ENCODE measurements at regions not wholly inside any gene's neighbourhood (a gene's known extent, or its start where the extent isn't known, plus 50 kb on each side); places are given as distances from the start of the nearest gene placed in this dataset.

DNA sequence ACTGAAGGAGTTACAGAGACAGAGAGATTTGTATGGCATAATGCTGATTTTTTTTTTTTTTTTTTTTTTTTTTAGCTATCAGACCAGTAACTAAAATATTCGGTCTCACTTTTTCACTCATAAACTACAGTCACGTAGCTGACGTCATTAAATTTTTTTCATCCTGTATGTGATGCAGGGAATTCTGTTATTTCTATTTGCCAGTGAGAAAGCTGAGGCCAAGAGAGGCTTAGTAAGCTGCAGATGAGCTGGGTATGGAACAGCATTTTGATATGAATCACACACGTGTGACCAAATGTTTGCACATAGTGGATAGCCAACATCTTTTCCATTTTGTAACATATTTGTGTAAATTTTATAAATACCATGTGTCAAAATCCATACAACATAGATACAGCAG is 79.1 kb upstream of the EPB41L3 start:
- WGBS, result 96% methylated on average over 4 of the region's 4 CpGs
- H3K36me3 ChIP-seq (ENCODE audit: control insufficient read depth in 2 of 2, insufficient read depth in 2 of 2, low read length in 1 of 2), result no peaks in the 10 kb centered on the region
- no peak overlapping the region for H3K4me3 ChIP-seq (ENCODE audit: low read length in 2 of 2)
- peaks cover 11 to 23% of the 10 kb centered on the region in 2 donors for H3K27me3 ChIP-seq (ENCODE audit: control insufficient read depth in 2 of 2, insufficient read depth in 1 of 2, low read length in 1 of 2)
- no peaks in the 10 kb centered on the region for H3K4me1 ChIP-seq (ENCODE audit: control insufficient read depth in 2 of 2, insufficient read depth in 2 of 2, low read length in 2 of 2)
- no peak for DNase-seq (ENCODE audit: low read depth in 6 of 9, low spot score in 9 of 9)
- H3K27ac ChIP-seq (ENCODE audit: low read depth in 1 of 2, low read length in 1 of 2), result no peak overlapping the region
- no peaks in the 10 kb centered on the region for H3K9me3 ChIP-seq (ENCODE audit: control insufficient read depth in 2 of 2, insufficient read depth in 1 of 2, low read length in 1 of 2)

DNA sequence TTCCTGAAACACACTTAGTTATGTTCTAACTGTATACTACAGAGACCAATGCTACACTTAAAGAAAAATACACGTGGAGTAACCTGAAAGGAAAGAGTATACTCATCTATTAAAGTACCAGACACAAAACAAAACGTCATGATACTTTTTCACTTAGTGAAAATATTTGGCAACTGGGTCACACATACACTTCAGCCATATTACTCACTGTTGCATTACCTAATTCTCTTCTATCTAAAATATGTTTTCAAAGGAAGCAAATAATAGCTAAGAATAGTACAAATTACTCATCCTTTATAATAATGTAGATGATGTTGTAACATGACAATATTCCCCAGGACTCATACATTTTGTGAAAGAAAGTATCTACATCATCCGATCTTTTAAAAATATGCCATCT is 76.5 kb upstream of the EPB41L3 start:
- Histone ChIP-seq H3K27ac (ENCODE audit: low read depth in 1 of 2, low read length in 1 of 2) (no peak overlapping the region), H3K9me3 (ENCODE audit: control insufficient read depth in 2 of 2, insufficient read depth in 1 of 2, low read length in 1 of 2) (no peaks in the 10 kb centered on the region), H3K4me1 (ENCODE audit: control insufficient read depth in 2 of 2, insufficient read depth in 2 of 2, low read length in 2 of 2) (no peaks in the 10 kb centered on the region), H3K4me3 (ENCODE audit: low read length in 2 of 2) (no peak overlapping the region), H3K27me3 (ENCODE audit: control insufficient read depth in 2 of 2, insufficient read depth in 1 of 2, low read length in 1 of 2) (peaks cover 0 to 4% of the 10 kb centered on the region in 2 donors), H3K36me3 (ENCODE audit: control insufficient read depth in 2 of 2, insufficient read depth in 2 of 2, low read length in 1 of 2) (no peaks in the 10 kb centered on the region)
- DNase-seq (ENCODE audit: low read depth in 6 of 9, low spot score in 9 of 9), result no peak
- WGBS, result 83% methylated on average over 3 of the region's 3 CpGs

DNA sequence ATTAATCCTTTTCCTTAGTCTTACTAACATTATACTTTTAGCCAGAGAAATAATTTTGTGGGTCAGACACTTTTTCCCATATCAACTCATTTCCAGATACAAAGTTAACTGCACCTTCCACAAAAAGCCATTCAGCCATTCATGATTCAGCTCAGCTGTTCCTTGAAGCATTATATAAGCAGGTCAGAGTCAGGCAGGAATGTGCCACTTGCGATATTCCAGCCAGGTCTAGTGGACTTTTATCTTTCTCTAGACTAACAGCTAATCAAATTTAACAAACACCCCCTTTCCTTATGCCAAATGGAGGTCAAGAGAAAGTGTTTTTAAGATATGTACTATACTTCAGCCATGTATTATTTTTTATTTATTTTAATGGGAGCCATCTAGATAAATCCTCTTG is 75.6 kb upstream of the EPB41L3 start:
- Histone ChIP-seq H3K4me3 (ENCODE audit: low read length in 2 of 2) (no peak overlapping the region), H3K4me1 (ENCODE audit: control insufficient read depth in 2 of 2, insufficient read depth in 2 of 2, low read length in 2 of 2) (no peaks in the 10 kb centered on the region), H3K9me3 (ENCODE audit: control insufficient read depth in 2 of 2, insufficient read depth in 1 of 2, low read length in 1 of 2) (no peaks in the 10 kb centered on the region), H3K27ac (ENCODE audit: low read depth in 1 of 2, low read length in 1 of 2) (no peak overlapping the region), H3K27me3 (ENCODE audit: control insufficient read depth in 2 of 2, insufficient read depth in 1 of 2, low read length in 1 of 2) (no peaks in the 10 kb centered on the region), H3K36me3 (ENCODE audit: control insufficient read depth in 2 of 2, insufficient read depth in 2 of 2, low read length in 1 of 2) (no peaks in the 10 kb centered on the region)
- 83% methylated on average over 1 of the region's 1 CpG for WGBS
- DNase-seq (ENCODE audit: low read depth in 6 of 9, low spot score in 9 of 9), result no peak

DNA sequence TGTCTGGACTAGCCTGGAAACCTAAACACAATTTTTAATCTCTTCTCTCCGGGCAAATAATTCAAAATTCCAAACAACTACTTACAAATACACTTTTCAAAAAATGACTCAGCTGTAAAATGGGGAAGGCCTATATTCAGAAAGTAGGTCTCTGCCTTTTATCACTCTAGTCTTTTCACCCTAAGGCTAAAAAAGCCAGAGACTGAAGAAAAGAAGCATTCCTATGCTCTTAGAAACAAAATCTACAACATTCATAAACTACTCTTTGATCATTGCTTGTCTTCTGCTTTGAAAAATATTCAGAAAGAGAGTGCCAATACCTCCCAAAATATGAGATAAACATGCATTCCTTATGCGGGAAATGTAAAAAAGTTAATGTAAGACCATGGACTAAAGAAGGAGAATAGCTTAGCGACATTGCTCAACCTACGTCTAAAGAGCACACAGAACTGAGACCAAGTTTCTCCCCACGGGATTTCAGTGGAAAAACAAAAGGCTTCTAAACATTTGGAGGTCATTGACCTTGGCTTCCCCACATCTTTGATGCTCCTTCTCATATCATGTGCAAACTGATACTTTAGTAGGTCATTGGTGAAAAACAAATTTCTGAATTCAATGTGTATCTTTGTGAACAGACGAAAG is 74.4 kb upstream of the EPB41L3 start:
- H3K27me3 ChIP-seq (ENCODE audit: control insufficient read depth in 2 of 2, insufficient read depth in 1 of 2, low read length in 1 of 2), result no peaks in the 10 kb centered on the region
- H3K36me3 ChIP-seq (ENCODE audit: control insufficient read depth in 2 of 2, insufficient read depth in 2 of 2, low read length in 1 of 2), result no peaks in the 10 kb centered on the region
- WGBS, result 92% methylated on average over 6 of the region's 6 CpGs
- no peaks in the 10 kb centered on the region for H3K4me1 ChIP-seq (ENCODE audit: control insufficient read depth in 2 of 2, insufficient read depth in 2 of 2, low read length in 2 of 2)
- DNase-seq (ENCODE audit: low read depth in 6 of 9, low spot score in 9 of 9), result no peak
- H3K27ac ChIP-seq (ENCODE audit: low read depth in 1 of 2, low read length in 1 of 2), result no peak overlapping the region
- H3K9me3 ChIP-seq (ENCODE audit: control insufficient read depth in 2 of 2, insufficient read depth in 1 of 2, low read length in 1 of 2), result no peaks in the 10 kb centered on the region
- no peak overlapping the region for H3K4me3 ChIP-seq (ENCODE audit: low read length in 2 of 2)

DNA sequence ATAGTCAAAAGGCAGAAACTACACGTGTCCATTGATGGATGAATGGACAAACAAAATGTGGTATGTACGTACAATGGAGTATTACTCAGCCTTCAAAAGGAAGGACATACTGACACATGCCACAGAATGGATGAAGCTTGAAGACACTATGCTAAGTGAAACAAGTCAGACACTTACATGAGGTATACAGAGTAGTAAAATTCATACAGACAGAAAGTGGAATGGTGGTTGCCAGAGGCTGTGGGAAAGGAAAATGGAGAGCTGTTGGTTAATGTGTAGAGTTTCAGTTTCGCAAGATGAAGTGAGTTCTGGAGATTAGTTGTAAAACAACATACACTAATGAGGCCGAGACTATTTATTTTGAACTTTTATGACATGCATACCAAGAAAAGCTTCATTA is 67.4 kb upstream of the EPB41L3 start:
- WGBS, result 88% methylated on average over 4 of the region's 4 CpGs
- no peak for DNase-seq (ENCODE audit: low read depth in 6 of 9, low spot score in 9 of 9)
- Histone ChIP-seq H3K4me1 (ENCODE audit: control insufficient read depth in 2 of 2, insufficient read depth in 2 of 2, low read length in 2 of 2) (no peaks in the 10 kb centered on the region), H3K36me3 (ENCODE audit: control insufficient read depth in 2 of 2, insufficient read depth in 2 of 2, low read length in 1 of 2) (no peaks in the 10 kb centered on the region), H3K27ac (ENCODE audit: low read depth in 1 of 2, low read length in 1 of 2) (no peak overlapping the region), H3K27me3 (ENCODE audit: control insufficient read depth in 2 of 2, insufficient read depth in 1 of 2, low read length in 1 of 2) (no peaks in the 10 kb centered on the region), H3K4me3 (ENCODE audit: low read length in 2 of 2) (no peak overlapping the region), H3K9me3 (ENCODE audit: control insufficient read depth in 2 of 2, insufficient read depth in 1 of 2, low read length in 1 of 2) (no peaks in the 10 kb centered on the region)

DNA sequence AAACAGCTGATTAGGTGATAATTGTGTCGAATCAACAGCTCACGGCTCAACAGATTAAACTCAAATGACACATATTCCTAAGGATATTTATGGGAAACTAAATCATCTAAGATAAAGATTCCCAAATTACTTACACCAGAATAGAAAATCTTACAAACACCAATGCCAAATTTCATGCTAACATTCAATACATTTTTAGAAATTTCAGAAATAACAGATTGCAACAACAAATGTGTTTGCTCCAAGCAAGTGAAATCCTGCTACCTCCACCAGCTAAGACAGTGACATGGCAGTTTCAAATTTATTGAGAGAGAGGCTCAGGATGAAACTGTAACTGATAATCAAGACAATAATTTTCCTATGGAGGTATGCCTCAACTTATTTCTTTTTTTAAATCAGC is 65.0 kb upstream of the EPB41L3 start:
- Histone ChIP-seq H3K27me3 (ENCODE audit: control insufficient read depth in 2 of 2, insufficient read depth in 1 of 2, low read length in 1 of 2) (no peaks in the 10 kb centered on the region), H3K4me3 (ENCODE audit: low read length in 2 of 2) (no peak overlapping the region), H3K36me3 (ENCODE audit: control insufficient read depth in 2 of 2, insufficient read depth in 2 of 2, low read length in 1 of 2) (no peaks in the 10 kb centered on the region), H3K27ac (ENCODE audit: low read depth in 1 of 2, low read length in 1 of 2) (no peak overlapping the region), H3K4me1 (ENCODE audit: control insufficient read depth in 2 of 2, insufficient read depth in 2 of 2, low read length in 2 of 2) (no peaks in the 10 kb centered on the region), H3K9me3 (ENCODE audit: control insufficient read depth in 2 of 2, insufficient read depth in 1 of 2, low read length in 1 of 2) (no peaks in the 10 kb centered on the region)
- DNase-seq (ENCODE audit: low read depth in 6 of 9, low spot score in 9 of 9), result no peak
- WGBS, result 94% methylated on average over 2 of the region's 2 CpGs

DNA sequence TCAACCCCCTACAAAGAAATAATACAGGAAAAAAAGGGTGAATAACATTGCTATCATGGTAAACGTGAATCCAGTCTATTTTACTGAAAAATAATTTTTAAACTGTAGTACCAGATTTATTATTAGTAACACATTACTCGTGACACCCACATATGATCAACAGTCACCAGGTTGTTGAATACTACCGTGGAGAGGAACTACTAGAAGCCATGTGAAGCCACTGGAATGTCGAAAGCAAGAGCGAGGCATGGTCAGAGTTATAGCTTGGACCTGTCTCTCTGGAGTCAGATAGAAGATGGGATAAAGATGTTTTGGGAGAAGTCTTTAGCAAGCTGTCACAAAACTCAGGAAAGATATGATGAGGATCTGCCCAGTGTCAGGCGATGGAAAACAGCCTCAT is 63.2 kb upstream of the EPB41L3 start:
- Histone ChIP-seq H3K36me3 (ENCODE audit: control insufficient read depth in 2 of 2, insufficient read depth in 2 of 2, low read length in 1 of 2) (no peaks in the 10 kb centered on the region), H3K4me3 (ENCODE audit: low read length in 2 of 2) (no peak overlapping the region), H3K9me3 (ENCODE audit: control insufficient read depth in 2 of 2, insufficient read depth in 1 of 2, low read length in 1 of 2) (no peaks in the 10 kb centered on the region), H3K27ac (ENCODE audit: low read depth in 1 of 2, low read length in 1 of 2) (no peak overlapping the region), H3K4me1 (ENCODE audit: control insufficient read depth in 2 of 2, insufficient read depth in 2 of 2, low read length in 2 of 2) (no peaks in the 10 kb centered on the region), H3K27me3 (ENCODE audit: control insufficient read depth in 2 of 2, insufficient read depth in 1 of 2, low read length in 1 of 2) (no peaks in the 10 kb centered on the region)
- WGBS, result 89% methylated on average over 6 of the region's 6 CpGs
- no peak for DNase-seq (ENCODE audit: low read depth in 6 of 9, low spot score in 9 of 9)

DNA sequence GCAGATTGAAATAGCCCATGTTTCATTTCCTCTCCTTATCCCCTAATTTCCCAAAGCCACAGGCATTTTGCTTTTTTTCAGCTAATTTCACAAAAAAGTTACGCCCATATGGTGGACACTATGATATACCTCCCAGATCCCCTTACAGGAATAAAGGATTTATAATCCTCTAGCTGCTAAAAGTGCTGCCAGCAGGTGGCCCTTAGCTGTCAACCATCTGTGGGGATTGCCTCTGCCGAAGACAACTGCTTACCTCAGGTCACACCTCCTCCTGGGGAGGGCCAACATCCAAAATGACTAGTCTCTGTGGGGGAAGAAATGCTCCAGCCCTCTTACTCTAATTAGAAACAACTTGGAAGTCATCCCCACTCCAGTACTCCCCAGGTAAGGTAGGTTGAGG is 61.0 kb upstream of the EPB41L3 start:
- Histone ChIP-seq H3K36me3 (ENCODE audit: control insufficient read depth in 2 of 2, insufficient read depth in 2 of 2, low read length in 1 of 2) (no peaks in the 10 kb centered on the region), H3K9me3 (ENCODE audit: control insufficient read depth in 2 of 2, insufficient read depth in 1 of 2, low read length in 1 of 2) (no peaks in the 10 kb centered on the region), H3K27ac (ENCODE audit: low read depth in 1 of 2, low read length in 1 of 2) (no peak overlapping the region), H3K4me1 (ENCODE audit: control insufficient read depth in 2 of 2, insufficient read depth in 2 of 2, low read length in 2 of 2) (no peaks in the 10 kb centered on the region), H3K4me3 (ENCODE audit: low read length in 2 of 2) (no peak overlapping the region), H3K27me3 (ENCODE audit: control insufficient read depth in 2 of 2, insufficient read depth in 1 of 2, low read length in 1 of 2) (no peaks in the 10 kb centered on the region)
- DNase-seq (ENCODE audit: low read depth in 6 of 9, low spot score in 9 of 9), result no peak
- 76% methylated on average over 2 of the region's 2 CpGs for WGBS

DNA sequence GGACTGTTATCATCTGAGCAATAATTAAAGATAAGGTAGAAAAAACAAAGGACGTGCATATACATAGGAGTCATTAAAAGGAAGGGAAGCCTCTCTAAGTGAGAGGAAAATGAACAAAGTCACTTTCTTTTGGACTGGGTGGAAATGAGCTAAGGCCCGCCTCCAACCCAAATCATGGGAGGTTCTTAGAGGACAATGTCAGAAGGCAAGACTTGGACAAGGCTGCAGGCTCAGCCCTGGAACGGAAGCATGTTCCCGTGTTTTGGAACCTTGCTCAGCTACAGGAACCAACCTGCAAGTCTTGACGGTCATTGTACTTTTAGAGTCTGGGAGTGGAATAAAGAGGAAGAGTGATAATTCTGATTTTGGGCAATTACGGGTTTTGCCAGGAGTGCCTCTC is 59.4 kb upstream of the EPB41L3 start:
- Histone ChIP-seq H3K36me3 (ENCODE audit: control insufficient read depth in 2 of 2, insufficient read depth in 2 of 2, low read length in 1 of 2) (no peaks in the 10 kb centered on the region), H3K9me3 (ENCODE audit: control insufficient read depth in 2 of 2, insufficient read depth in 1 of 2, low read length in 1 of 2) (no peaks in the 10 kb centered on the region), H3K4me1 (ENCODE audit: control insufficient read depth in 2 of 2, insufficient read depth in 2 of 2, low read length in 2 of 2) (no peaks in the 10 kb centered on the region), H3K4me3 (ENCODE audit: low read length in 2 of 2) (no peak overlapping the region), H3K27me3 (ENCODE audit: control insufficient read depth in 2 of 2, insufficient read depth in 1 of 2, low read length in 1 of 2) (no peaks in the 10 kb centered on the region), H3K27ac (ENCODE audit: low read depth in 1 of 2, low read length in 1 of 2) (no peak overlapping the region)
- 91% methylated on average over 6 of the region's 6 CpGs for WGBS
- DNase-seq (ENCODE audit: low read depth in 6 of 9, low spot score in 9 of 9), result no peak

DNA sequence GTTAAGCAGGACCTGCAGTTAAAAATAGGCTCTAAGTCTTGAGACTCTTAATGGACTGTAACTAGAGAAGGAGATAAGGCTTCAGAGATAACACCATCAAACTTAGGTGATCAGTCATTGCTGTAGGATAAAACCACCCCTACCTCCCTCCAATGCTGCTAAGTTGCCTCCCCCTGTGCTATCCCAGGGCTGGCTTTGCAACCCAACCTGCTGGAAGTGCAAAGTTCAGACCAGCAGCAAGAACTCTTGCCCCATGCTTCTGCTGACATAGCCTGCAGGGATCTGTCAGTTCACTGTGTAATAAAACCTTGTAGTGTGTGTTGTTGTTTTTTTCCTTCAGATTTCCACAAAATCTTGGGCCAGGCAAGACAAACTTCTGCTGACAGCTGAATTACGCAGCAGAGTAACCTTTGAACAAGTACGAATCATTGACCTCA is 57.4 kb upstream of the EPB41L3 start:
- no peak overlapping the region for H3K4me3 ChIP-seq (ENCODE audit: low read length in 2 of 2)
- no peak overlapping the region for H3K27ac ChIP-seq (ENCODE audit: low read depth in 1 of 2, low read length in 1 of 2)
- 95% methylated on average over 2 of the region's 2 CpGs for WGBS
- H3K27me3 ChIP-seq (ENCODE audit: control insufficient read depth in 2 of 2, insufficient read depth in 1 of 2, low read length in 1 of 2), result no peaks in the 10 kb centered on the region
- no peaks in the 10 kb centered on the region for H3K9me3 ChIP-seq (ENCODE audit: control insufficient read depth in 2 of 2, insufficient read depth in 1 of 2, low read length in 1 of 2)
- no peaks in the 10 kb centered on the region for H3K36me3 ChIP-seq (ENCODE audit: control insufficient read depth in 2 of 2, insufficient read depth in 2 of 2, low read length in 1 of 2)
- no peak for DNase-seq (ENCODE audit: low read depth in 6 of 9, low spot score in 9 of 9)
- no peaks in the 10 kb centered on the region for H3K4me1 ChIP-seq (ENCODE audit: control insufficient read depth in 2 of 2, insufficient read depth in 2 of 2, low read length in 2 of 2)

Data from thymus (tissue), 11 donors.